ENCODE measurements at regions not wholly inside any gene's neighbourhood (a gene's known extent, or its start where the extent isn't known, plus 50 kb on each side); places are given as distances from the start of the nearest gene placed in this dataset.
"Not testable (repeated sequence)": the region's sequence is repeated elsewhere in the genome, so short reads cannot be mapped to it uniquely, and the experiment has no call there.

- DNase-seq = no peak
These were observed 646.4 kb upstream of the KCNMB2 start for GRCh38 chr3:177889652-177890358.

- DNase-seq = no peak
These were observed 645.9 kb upstream of the KCNMB2 start for GRCh38 chr3:177890359-177890683.

DNA sequence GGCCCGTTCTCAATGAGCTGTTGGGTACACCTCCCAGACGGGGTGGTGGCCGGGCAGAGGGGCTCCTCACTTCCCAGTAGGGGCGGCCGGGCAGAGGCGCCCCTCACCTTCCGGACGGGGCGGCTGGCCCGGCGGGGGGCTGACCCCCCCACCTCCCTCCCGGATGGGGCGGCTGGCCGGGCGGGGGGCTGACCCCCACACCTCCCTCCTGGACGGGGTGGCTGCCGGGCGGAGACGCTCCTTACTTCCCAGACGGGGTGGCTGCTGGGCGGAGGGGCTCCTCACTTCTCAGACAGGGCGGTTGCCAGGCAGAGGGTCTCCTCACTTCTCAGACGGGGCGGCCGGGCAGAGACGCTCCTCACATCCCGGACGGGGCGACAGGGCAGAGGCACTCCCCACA, 644.7 kb upstream of the KCNMB2 start:
- not testable (repeated sequence) for DNase-seq

GRCh38 chr3:177893331-177893730, 642.9 kb upstream of the KCNMB2 start:
- no peak for DNase-seq

DNA sequence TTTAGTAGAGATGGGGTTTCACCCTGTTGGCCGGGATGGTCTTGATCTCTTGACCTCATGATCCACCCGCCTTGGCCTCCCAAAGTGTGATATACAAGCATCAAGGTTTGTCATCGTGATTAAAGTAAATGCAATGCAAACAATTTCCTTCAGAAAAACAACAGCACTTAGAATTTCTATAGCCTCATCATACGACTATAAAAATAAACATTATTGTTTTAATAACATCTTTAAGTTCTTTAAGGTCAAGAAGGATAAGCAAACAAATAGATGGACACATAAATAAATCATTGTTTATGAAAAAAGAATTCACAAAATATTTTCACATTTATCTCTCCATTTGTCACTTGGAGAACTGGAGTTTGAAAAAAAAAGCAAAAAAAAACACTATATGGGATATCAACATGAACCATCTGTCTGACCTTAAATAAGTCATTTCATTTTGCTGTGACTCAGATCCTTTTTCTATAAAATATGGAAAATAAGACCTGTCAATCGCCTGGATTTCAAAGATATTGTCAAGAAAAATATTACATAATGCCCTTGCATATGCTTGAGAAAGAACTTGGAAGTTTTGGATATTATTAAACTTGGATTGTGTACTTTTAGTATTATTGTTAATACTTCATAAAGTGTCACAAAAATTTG, 642.0 kb upstream of the KCNMB2 start:
- DNase-seq = no peak

GRCh38 chr3:177898185-177898584, 638.1 kb upstream of the KCNMB2 start:
- DNase-seq = no peak

- DNase-seq = no peak
These were observed 636.8 kb upstream of the KCNMB2 start for GRCh38 chr3:177899275-177900067.

DNA sequence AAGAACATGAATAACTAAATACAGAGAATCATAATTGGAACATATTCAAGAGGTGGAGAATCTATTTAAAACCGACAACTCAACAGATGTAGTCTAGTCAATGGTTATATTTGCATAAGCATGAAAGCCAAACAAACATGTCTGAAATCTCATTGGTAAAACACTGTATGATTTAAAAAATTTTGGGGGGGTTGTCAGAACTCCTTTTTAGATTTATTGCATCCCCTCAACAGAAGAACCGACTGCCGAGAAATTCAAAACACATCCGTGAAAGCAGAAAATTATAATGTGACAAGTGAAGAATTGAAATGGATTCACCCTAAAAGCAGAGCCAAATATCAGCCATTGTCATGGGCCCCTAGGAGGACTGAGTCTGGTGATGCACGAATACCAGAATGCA, 633.4 kb upstream of the KCNMB2 start:
- DNase-seq = no peak

DNA sequence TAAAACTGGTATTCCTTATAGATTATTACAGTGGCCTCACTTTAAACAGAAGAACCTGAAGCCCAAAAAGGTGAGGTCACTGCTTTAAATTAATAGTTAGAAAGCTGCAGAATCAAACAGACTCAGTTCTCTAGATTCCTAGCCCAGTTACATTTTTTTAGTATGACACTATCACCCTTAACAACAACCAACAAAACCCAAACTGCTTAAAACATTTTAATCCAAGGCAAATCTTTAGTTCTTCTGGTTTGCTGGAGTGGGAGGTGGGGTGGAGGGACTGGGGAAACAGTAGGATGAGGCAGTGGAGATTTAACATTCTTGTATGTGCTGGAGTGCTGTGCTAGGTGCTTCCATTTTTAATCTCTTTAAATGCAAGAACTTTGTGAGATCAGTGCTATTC, 631.6 kb upstream of the KCNMB2 start:
- no peak for DNase-seq

DNA sequence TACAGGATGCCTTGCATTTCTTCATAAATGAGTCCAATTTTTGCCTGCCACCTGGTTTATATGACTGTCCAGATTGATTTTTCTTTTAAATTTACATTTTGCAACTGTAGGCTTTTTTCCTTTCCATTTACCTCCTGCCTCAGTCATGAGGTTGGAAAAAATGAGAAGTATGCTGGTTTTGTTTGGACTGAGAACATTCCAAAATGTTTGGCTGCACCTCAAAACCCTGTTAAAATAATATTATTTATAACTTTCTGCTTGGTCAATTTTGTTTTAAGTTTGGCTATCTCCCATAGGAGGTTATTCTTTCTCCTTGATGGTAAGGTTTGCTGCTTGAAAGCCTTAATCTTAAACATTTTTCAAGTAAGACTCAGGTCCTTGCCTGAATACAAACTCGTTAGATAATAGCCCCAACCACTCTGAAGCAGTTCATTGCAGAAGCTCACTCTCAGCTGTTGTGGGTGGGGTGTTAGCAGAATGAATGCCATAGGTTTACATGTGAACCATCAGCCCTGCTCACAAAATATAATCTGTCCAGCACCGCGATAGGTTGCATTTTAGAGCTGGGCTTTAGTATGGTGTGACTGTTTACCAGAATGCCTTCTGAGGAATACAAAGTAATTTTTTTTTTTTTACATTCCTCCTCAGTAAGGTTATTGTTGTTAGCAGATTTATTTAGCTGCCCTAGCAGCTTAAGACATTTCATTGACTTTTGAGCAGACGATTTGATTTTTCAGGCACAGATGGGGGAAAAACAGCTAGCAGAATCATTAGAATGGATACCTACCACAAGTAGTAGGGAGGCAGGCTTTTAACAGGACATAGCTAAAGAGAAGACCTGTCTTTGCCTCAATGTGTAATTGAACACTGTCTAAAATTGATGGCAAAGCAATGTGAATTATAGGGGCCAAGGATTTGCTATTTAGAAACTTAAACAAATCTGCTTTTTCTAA, 630.8 kb upstream of the KCNMB2 start:
- DNase-seq = peak; percentile 60 to 86 (median 72)

GRCh38 chr3:177906126-177906511, 630.1 kb upstream of the KCNMB2 start:
- peak in 2 of 3 donors; percentile 65 to 75 for DNase-seq

GRCh38 chr3:177906578-177907229, 629.5 kb upstream of the KCNMB2 start:
- DNase-seq = peak in 2 of 3 donors; percentile 38 to 40

GRCh38 chr3:177909530-177909929, 626.7 kb upstream of the KCNMB2 start:
- not testable (repeated sequence) for DNase-seq

DNA sequence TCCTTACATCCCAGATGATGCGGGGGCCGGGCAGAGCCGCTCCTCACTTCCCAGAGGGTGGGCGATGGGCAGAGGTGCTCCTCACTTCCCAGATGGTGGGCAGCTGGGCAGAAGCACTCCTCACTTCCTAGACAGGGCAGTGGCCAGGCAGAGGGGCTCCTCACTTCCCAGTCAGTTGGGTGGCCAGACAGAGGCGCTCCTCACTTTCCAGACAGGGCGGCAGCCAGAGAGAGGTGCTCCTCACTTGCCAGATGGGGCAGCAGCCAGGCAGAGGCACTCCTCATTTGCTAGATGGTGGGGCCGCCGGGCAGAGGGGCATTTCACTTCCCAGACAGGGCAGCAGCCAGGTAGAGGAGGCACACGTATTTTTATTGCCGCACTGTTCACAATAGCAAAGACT, 622.0 kb upstream of the KCNMB2 start:
- DNase-seq = no peak

- DNase-seq = no peak
These were observed 619.8 kb upstream of the KCNMB2 start for GRCh38 chr3:177916461-177916860.

DNA sequence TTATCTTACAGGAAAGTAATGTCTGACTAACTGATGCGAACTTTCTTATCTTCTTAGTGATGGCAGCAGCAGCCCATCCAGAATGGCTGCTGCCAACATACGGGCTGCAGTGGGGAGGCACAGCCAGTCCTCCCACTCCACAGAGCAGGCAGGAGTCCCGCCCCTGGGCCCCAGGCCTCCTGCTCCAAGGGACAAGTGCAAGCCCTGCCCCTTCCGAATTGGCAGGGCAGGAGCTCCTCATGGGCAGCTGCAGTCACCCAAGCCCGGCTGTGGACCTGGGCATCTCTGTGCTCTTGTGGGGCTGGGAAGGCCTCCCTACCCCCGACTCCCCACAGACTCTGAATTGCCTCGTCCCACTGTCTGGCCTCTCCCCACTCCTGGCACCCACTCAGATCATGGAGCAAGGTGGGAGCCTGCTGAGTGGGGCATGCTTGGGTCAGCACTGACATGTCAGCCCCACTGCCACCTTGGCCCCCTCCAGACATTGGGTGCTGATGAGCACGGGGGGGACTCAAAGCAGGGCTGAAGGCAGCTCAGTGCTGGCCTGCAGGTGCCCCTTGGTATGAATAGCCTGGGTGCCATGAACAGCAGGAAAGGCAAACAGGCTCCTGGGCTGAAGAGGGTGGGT, 618.9 kb upstream of the KCNMB2 start:
- DNase-seq = no peak

GRCh38 chr3:177921153-177921552, 615.1 kb upstream of the KCNMB2 start:
- no peak for DNase-seq

GRCh38 chr3:177924261-177924660, 612.0 kb upstream of the KCNMB2 start:
- DNase-seq = peak in 1 of 3 donors; percentile 64

GRCh38 chr3:177928172-177928873, 607.9 kb upstream of the KCNMB2 start:
- DNase-seq = peak in 1 of 3 donors; percentile 22

GRCh38 chr3:177929310-177929709, 606.9 kb upstream of the KCNMB2 start:
- no peak for DNase-seq
